ENCODE measurements at regions not wholly inside any gene's neighbourhood (a gene's known extent, or its start where the extent isn't known, plus 50 kb on each side); places are given as distances from the start of the nearest gene placed in this dataset.

- Histone ChIP-seq H3K4me1 (replicated peaks in 1 of 4; ENCODE audit: control insufficient read depth in 3 of 4, insufficient read depth in 4 of 4, low read length in 3 of 4) (peaks cover 0 to 4% (median 1%) of the 10 kb centered on the region in 4 experiments; a peak in 4 of 7 replicates), H3K4ac (replicated peaks; ENCODE audit: insufficient read length, low read depth, low read length) (no peak overlapping the region), H3K79me1 (ENCODE audit: low read depth, low read length) (no peaks in the 10 kb centered on the region), H3K9ac (replicated peaks in 1 of 4; ENCODE audit: extremely low read depth in 1 of 4, low read depth in 3 of 4, low read length in 3 of 4) (no peak overlapping the region), H3K23ac (ENCODE audit: insufficient read length) (no peak overlapping the region), H2BK5ac (ENCODE audit: low read depth, low read length) (no peak overlapping the region), H3K56ac (replicated peaks; ENCODE audit: insufficient read length, low read depth, low read length) (no peak overlapping the region), H4K20me1 (replicated peaks in 1 of 2; ENCODE audit: control insufficient read depth in 1 of 2, insufficient read depth in 2 of 2, low read length in 2 of 2) (no peaks in the 10 kb centered on the region), H3K4me2 (ENCODE audit: insufficient read depth in 1 of 2, low read depth in 2 of 2, low read length in 2 of 2) (no peak overlapping the region), H3K4me3 (ENCODE audit: extremely low read depth in 1 of 4, insufficient read depth in 2 of 4, low read depth in 3 of 4, low read length in 4 of 4) (no peak overlapping the region), H4K91ac (replicated peaks; ENCODE audit: insufficient read length, low read length) (no peak overlapping the region), H2BK20ac (ENCODE audit: low read length) (no peak overlapping the region), H4K8ac (ENCODE audit: extremely low read depth, insufficient read depth, low read length) (no peak overlapping the region), H2BK15ac (ENCODE audit: low read length) (no peak overlapping the region), H2AK5ac (ENCODE audit: low read depth, low read length) (no peak overlapping the region), H3K18ac (ENCODE audit: extremely low read depth, low read length) (no peak overlapping the region), H3K27me3 (replicated peaks in 1 of 4; ENCODE audit: control insufficient read depth in 3 of 4, extremely low read depth in 1 of 4, insufficient read depth in 3 of 4, low read length in 3 of 4) (no peaks in the 10 kb centered on the region; a peak in 2 of 7 replicates), H3K14ac (ENCODE audit: insufficient read length) (no peak overlapping the region), H4K5ac (ENCODE audit: insufficient read length, low read depth, low read length) (no peak overlapping the region), H2BK12ac (ENCODE audit: low read depth, low read length) (no peak overlapping the region), H3K27ac (ENCODE audit: low read depth, low read length) (no peak overlapping the region), H3K36me3 (ENCODE audit: control insufficient read depth in 2 of 4, insufficient read depth in 4 of 4, low read length in 3 of 4) (no peaks in the 10 kb centered on the region), H3K9me3 (ENCODE audit: insufficient read depth in 2 of 2, low read depth in 1 of 2, low read length in 1 of 2) (no peaks in the 10 kb centered on the region), H2AFZ (ENCODE audit: low read length) (no peak overlapping the region), H3K23me2 (ENCODE audit: low read depth, low read length) (no peaks in the 10 kb centered on the region), H3K79me2 (ENCODE audit: control insufficient read depth in 1 of 2, insufficient read depth in 2 of 2, low read length in 2 of 2) (no peaks in the 10 kb centered on the region), H2BK120ac (replicated peaks; ENCODE audit: low read depth, low read length) (no peak overlapping the region)
- no peak for TF ChIP-seq TEAD4 (IDR thresholded peaks at IDR 0.05; ENCODE audit: low read depth, low read length)
- TF ChIP-seq CREB1 (IDR thresholded peaks at IDR 0.05), result no peak
- TF ChIP-seq POLR2A (IDR thresholded peaks at IDR 0.05; ENCODE audit: control extremely low read depth in 1 of 2, low read depth in 2 of 2, low read length in 2 of 2), result no peak
- CTCF ChIA-PET (ENCODE audit: partially characterized antibody), result interaction anchor here (1.0 to 3.1 kb wide), 2 partner anchors 12 to 42 kb away, joined by 3 to 9 read pairs; no protein-coding TSS in a partner anchor
- FAIRE-seq (no peak), DNase-seq (ENCODE audit: low read depth in 1 of 2, low spot score in 2 of 2) (no peak)
- 94% methylated on average over 7 of the region's 7 CpGs; no CpG with 5 or more reads in 1 of the 2 experiments for WGBS, 2 experiments (ENCODE audit: extremely low coverage in 1 of 2, insufficient coverage in 1 of 2, insufficient read length in 1 of 2, insufficient replicate concordance in 2 of 2, low coverage in 1 of 2, low lambda C conversion rate in 2 of 2, missing lambda C conversion rate in 1 of 2)
- POLR2A ChIA-PET (ENCODE audit: partially characterized antibody), result no interaction called here
Observed at GRCh38 chr5:174623433-174624019, 100.9 kb upstream of the MSX2 start.
